ENCODE measurements at regions not wholly inside any gene's neighbourhood (a gene's known extent, or its start where the extent isn't known, plus 50 kb on each side); places are given as distances from the start of the nearest gene placed in this dataset.

DNA sequence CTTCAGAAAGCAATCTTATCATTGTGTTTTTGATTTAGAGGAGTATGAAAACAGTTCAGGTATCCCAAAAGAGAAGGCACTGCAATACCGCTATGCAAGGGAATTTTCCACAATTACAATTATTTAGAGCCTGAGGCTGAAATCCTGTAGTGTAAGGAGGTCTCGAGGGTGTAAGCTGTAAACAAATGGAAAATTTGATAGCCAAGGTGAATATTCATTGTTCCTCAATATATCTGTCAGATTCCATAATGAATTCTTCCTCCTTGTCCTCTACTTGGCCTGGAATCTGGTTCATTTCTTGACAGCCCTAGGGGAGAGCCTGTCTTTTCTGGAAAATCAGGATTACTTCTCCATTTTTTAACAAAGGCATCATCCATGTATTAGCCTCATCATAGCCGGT, 63.1 kb upstream of the SMARCA2 start:
- DNase-seq (ENCODE audit: low spot score) = no peak
- in situ Hi-C loops (cut with MboI; ENCODE audit: low sequenced_read_pairs, unreplicated experiment) = no loop called here
- TF ChIP-seq, protein P1, sequence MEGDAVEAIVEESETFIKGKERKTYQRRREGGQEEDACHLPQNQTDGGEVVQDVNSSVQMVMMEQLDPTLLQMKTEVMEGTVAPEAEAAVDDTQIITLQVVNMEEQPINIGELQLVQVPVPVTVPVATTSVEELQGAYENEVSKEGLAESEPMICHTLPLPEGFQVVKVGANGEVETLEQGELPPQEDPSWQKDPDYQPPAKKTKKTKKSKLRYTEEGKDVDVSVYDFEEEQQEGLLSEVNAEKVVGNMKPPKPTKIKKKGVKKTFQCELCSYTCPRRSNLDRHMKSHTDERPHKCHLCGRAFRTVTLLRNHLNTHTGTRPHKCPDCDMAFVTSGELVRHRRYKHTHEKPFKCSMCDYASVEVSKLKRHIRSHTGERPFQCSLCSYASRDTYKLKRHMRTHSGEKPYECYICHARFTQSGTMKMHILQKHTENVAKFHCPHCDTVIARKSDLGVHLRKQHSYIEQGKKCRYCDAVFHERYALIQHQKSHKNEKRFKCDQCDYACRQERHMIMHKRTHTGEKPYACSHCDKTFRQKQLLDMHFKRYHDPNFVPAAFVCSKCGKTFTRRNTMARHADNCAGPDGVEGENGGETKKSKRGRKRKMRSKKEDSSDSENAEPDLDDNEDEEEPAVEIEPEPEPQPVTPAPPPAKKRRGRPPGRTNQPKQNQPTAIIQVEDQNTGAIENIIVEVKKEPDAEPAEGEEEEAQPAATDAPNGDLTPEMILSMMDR (IDR thresholded peaks at IDR 0.05; ENCODE audit: borderline replicate concordance, control extremely low read depth, extremely low read depth, insufficient read depth, missing control alignments) = no peak

DNA sequence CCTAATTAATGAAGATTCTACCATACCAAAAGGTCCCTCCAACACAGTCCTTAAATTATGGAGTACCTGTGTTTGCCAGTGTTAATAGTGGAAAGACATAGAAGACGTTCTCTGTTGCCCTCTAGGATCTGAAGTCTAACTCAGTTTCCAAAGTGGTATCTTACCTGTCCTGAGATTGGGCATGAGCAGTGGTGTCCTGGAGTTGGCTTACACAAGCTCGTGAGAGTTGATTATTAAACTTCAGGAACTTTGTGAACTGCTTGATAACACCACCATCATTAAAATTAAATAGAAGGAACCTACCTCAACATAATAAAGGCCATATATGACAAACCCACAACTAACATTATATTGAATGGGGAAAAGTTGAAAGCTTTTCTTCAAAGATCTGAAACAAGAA, 60.9 kb upstream of the SMARCA2 start:
- TF ChIP-seq, protein P1 (IDR thresholded peaks at IDR 0.05; ENCODE audit: borderline replicate concordance, control extremely low read depth, extremely low read depth, insufficient read depth, missing control alignments) = no peak
- in situ Hi-C loops (cut with MboI; ENCODE audit: low sequenced_read_pairs, unreplicated experiment) = no loop called here

DNA sequence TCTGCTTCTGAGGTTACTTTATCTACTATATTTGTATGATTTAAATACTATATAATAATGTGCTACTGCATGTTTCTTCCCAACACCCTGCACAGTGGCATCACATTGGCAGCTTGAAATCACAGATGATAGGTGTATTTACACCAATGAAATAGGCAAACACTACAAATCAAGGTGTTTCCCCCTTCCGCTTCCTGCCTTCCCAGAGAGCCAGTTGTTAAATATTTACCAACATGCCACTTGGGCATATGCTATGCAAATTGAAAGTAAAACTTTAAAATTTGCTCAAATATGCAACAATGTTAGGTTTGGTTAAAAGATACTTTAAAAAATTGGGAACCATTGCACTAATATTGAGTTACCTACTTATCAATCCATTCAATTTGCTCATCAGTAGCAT, 58.2 kb upstream of the SMARCA2 start:
- in situ Hi-C loops (cut with MboI; ENCODE audit: low sequenced_read_pairs, unreplicated experiment) = no loop called here
- DNase-seq (ENCODE audit: low spot score) = no peak
- TF ChIP-seq, protein P1 (IDR thresholded peaks at IDR 0.05; ENCODE audit: borderline replicate concordance, control extremely low read depth, extremely low read depth, insufficient read depth, missing control alignments) = no peak

More for the DNA sequence above, 60.9 kb upstream of the SMARCA2 start:
- DNase-seq (ENCODE audit: low spot score) = no peak

DNA sequence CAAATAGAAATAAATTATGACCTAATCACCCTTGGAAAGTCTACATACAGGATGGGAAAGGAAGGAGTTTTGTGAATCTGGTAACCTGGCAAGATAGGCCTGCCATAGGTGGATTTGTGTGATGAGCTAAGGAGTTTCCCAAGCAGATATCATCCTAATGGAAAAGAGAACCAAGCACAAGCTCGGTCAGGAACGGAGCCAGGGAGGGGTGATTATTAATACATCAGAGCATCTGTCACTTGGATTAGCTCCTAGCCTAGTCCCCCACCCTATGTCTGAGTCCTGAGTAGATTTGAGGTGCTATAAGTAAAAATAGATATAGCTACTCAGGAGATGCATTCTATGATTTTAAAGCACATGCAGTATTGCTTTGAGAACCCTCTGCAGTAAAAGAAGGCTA, 57.3 kb upstream of the SMARCA2 start:
- in situ Hi-C loops (cut with MboI; ENCODE audit: low sequenced_read_pairs, unreplicated experiment) = no loop called here
- TF ChIP-seq, protein P1 (IDR thresholded peaks at IDR 0.05; ENCODE audit: borderline replicate concordance, control extremely low read depth, extremely low read depth, insufficient read depth, missing control alignments) = no peak
- no peak for DNase-seq (ENCODE audit: low spot score)

DNA sequence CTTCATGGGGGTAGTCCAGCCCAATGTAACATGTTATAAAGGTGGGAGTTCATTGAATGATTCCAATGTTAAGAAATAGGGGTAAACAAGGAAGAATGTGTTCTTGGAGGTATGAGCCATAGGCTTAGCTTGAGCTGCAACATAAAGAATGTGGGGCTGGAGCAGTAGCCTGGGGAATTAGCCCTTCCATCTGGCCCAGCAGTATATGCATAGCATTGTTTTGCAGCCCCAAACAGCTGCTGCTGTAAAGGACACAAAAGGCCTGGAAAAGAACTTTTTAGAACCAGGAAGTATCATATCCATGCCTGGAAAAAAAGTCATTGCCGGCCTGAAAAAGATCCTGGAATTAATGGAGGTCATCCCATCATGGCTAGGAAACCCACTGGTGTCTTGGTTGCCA, 55.8 kb upstream of the SMARCA2 start:
- TF ChIP-seq, protein P1 (IDR thresholded peaks at IDR 0.05; ENCODE audit: borderline replicate concordance, control extremely low read depth, extremely low read depth, insufficient read depth, missing control alignments) = no peak
- in situ Hi-C loops (cut with MboI; ENCODE audit: low sequenced_read_pairs, unreplicated experiment) = no loop called here
- no peak for DNase-seq (ENCODE audit: low spot score)

DNA sequence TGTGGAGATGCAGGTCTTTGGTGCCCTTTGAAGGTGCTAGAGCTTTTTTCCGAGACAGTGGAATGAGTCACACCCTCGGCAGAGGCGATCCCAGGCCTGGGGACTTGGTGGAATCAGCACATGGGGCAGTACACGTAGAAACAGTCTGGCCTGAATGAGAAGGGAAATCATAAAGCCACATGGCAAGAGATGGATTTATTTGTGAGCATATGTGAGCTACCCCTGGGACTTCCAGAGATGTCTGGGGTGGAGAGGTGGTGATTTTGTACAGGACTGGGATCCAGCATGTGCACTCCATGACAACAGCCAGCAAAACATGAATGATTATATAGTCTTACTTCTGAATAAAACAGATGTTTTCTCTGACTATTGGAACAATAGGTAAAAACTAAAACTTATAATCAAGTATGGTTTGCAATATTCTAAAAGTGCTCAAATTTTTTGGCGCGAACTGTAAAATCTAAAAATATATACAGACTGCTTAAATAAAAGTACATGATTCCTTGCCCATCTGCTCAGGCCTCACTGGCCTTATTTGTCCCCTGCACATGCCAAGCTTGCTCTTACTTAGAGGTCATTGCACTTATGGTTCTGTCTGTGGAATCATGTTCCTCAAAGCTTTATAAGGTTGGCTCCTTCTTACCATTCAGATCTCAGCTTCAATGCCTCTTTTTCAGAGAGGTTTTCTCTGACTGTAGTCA, 54.7 kb upstream of the SMARCA2 start:
- TF ChIP-seq, protein P1 (IDR thresholded peaks at IDR 0.05; ENCODE audit: borderline replicate concordance, control extremely low read depth, extremely low read depth, insufficient read depth, missing control alignments) = no peak
- in situ Hi-C loops (cut with MboI; ENCODE audit: low sequenced_read_pairs, unreplicated experiment) = no loop called here
- no peak for DNase-seq (ENCODE audit: low spot score)

Measured in GM13976 (cell line).